Suppressor macrophage treated with lipopolysaccharide for 4 hours (primary cell): ENCODE measurements at regions not wholly inside any gene's neighbourhood (a gene's known extent, or its start where the extent isn't known, plus 50 kb on each side); places are given as distances from the start of the nearest gene placed in this dataset.
A peak's percentile ranks its signal among the peaks of the same experiment; 100 is the strongest.
"Not testable (repeated sequence)": the region's sequence is repeated elsewhere in the genome, so short reads cannot be mapped to it uniquely, and the experiment has no call there.

Source experiments
- DNase-seq: peaks from one replicate; pipeline ENCODE4 v3.0.0-alpha.2; 2020

DNA sequence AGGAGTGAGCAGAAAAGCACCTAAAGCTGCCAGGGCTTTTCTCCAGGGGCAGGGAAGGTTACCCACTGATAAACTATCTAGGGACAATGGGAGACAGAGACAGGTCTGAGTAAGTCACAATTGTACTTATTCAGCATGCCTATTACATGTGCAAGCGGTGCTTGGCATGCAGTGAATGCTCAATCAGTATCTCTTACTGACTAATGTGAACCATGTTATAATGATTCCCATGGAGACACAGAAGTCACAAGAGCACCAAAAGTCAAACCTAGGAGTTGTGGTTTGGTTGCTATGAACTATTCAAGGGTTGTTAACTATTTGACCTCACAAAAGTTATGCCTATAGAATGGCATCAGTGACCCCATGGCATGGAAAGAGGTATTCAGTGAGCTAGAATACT lies 50.0 kb upstream of the RASGRP1 start:
- no peak for DNase-seq

- no peak for DNase-seq
Observed at GRCh38 chr15:38617831-38618230, 53.2 kb upstream of the RASGRP1 start.

DNA sequence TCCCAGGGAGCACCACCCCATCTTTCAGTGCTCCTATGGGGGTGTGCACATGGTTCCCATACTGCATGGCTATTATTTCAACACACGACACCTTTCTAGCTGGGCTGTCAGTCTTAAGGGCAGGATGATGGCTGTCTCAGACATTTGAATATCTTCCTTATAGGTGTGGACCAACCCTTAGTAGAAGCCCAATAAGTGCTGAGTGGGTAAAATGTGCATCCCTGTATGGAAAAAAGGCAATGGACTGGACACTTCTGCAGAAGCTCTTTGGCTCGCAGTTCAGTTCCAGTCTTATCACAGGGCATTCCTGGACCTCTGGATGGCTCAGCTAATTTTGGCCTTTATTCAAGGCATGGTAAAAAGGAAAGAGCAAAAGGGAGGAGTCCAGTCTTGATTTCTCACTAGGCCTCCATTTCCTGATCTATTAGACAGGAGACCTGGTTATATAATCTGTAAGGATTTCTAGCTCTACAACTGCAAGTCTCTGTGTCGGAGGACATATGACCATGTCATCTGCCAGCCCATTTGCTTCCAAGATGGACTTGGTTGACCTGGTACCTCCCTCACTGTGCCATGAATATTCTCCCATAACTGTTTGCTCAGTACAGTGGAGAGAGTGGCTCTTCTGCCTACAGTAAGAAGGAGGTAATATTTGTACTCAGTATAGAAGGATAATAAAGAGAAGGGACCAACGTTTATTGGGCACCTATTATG lies 53.8 kb upstream of the RASGRP1 start:
- DNase-seq: no peak

DNA sequence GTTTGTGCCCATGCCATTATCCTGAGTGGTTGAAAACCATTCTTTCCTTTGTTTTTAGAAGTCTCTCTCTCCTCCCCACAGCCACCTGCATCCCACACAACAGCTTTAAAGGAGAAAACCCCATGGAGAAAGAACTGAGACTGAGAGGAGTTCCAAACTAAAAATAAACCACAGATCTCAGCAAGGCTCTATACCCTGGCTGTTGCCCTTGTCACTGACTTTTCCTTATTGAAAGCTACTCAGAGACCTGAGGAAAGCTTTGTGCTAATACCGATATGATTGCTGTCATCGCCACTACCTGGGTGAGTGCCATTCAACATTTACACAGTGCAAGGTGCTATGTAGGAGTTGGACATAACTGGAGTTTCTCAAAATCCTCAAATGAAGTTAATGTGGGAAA lies 55.5 kb upstream of the RASGRP1 start:
- no peak for DNase-seq

DNA sequence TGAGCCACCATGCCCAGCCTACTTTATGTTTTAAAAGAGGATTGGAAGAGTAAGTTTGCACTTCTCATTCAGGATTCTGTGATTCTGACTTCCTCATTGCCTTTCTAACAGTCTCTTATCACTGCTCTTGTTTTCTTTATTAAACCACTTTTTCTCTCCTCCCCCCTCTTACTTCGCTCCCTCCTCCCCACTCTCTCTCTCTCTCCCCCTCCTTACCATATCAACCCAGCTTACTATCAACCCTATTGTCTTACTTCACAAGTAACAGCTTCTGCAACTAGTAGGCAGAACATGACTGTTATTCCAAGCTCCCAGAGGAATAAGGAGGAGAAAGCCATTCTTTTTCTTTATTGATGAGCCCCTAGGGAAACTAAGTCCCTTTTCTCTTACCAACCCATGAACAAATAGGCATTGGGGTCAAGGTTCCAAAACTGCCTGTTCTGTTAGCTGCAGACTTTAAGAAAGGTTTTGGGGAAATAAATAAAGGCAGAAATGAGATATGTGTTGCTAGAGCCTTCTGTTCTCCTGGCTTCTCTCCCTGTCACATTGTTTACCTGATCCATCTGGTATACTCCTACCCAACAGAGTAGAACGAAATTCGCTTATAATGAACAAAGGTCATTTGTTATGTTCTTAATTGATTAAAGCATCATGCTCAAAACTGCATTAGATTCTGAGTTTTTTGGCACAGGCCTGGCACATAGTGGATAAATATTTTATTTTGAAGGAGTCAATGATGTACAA lies 56.4 kb upstream of the RASGRP1 start:
- no peak for DNase-seq

DNA sequence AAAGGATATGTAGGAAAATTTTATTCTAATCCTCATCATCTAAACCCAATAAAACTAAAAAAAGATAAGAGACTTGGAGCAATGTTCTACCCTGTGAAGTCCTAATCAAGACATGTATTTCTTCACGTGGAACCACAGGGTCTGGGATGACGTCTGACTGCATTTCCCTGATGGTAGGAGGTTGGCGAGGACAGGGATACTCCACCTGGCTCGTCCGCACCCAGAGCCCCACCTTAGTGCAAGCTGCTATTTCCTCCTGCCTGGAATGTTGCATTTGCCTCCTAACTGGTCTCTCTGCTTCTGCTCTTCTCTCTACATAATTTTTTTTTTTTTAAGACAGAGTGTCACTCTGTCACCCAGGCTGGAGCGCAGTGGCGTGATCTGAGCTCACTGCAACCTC lies 57.7 kb upstream of the RASGRP1 start:
- no peak for DNase-seq

DNA sequence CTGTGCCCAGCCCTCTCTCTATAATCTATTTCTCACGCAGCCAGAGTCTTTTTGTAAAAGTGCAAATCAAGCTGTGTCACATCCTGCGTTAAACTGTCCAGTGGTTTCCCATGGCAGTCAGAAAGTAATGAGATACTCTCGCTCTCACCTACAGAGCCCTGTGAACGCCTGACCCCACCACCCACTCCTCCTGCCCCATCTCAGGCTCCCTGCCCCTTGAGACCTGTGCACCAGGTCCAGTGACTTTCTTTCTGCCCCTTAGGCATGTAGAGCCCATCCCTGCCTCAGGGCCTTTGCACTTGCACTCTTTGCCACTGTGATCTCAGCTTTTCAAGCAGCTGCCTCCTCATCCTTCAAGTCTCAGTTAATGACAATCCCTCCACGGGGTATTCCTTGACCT lies 58.3 kb upstream of the RASGRP1 start:
- DNase-seq: no peak

DNA sequence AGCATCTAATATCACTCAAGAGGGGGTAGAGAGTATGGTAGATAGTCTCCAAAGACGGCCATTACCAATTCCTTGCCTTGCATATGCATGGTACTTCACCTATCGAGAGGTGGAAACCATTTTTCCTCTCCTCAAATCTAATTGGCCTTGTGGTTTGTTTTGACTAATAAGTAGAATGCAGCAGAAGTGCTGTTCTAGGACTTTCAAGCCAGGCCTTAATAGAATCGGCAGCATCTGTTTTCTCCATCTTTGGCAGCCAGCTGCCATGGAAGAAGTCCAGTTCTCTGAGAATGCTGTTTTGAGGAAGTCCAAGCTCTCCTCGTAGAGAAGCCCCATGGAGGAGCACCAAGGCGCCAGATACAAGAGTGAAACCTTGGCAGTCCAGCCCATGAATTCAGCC lies 59.1 kb upstream of the RASGRP1 start:
- DNase-seq: no peak

DNA sequence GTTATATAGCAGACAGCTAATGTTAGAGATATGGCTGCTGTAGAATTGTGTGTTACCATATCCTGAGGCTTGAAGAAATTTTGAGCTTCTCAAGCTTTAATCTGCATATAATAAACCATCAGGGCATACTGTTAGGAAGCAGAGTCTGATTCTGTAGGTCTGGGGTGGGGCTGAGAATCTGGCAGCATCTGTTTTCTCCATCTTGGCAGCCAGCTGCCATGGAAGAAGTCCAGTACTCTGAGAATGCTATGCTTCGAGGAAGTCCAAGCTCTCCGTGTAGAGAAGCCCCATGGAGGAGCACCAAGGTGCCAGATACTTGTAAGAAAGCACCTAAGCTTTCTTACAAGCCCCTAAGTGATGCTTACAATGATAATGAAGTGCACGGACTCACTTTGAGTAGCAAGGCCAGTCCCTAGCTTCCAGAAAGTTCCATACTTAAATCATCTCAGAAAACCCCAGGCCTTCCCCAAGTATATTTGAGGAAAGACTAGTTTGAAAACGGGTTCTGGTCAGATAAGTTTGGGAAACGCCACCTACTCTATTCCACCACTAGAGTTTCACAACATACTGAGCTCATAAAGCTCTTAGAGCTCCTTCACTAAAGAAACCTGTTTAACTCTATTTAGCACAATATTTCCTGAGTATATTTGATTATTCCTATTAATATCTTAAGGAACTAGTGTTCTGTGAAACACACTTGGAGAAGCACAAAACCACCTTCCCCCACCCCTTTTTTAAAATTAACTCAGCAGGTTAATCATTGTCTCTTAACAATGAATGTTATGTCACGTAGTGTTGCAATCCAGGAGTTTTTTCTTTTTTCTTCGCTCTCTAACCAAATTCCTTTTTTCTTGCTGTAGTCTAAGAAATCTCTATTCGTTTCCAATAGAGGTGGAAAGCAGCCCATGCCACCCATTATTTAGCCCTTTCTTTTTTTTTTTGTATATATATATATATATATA lies 59.9 kb upstream of the RASGRP1 start:
- DNase-seq: peak; percentile 82

GRCh38 chr15:38625886-38626285 lies 61.3 kb upstream of the RASGRP1 start:
- no peak for DNase-seq

- peak; percentile 65 for DNase-seq
Observed at GRCh38 chr15:38626443-38627050, 61.9 kb upstream of the RASGRP1 start.

- no peak for DNase-seq
Observed at GRCh38 chr15:38627689-38628277, 63.2 kb upstream of the RASGRP1 start.

DNA sequence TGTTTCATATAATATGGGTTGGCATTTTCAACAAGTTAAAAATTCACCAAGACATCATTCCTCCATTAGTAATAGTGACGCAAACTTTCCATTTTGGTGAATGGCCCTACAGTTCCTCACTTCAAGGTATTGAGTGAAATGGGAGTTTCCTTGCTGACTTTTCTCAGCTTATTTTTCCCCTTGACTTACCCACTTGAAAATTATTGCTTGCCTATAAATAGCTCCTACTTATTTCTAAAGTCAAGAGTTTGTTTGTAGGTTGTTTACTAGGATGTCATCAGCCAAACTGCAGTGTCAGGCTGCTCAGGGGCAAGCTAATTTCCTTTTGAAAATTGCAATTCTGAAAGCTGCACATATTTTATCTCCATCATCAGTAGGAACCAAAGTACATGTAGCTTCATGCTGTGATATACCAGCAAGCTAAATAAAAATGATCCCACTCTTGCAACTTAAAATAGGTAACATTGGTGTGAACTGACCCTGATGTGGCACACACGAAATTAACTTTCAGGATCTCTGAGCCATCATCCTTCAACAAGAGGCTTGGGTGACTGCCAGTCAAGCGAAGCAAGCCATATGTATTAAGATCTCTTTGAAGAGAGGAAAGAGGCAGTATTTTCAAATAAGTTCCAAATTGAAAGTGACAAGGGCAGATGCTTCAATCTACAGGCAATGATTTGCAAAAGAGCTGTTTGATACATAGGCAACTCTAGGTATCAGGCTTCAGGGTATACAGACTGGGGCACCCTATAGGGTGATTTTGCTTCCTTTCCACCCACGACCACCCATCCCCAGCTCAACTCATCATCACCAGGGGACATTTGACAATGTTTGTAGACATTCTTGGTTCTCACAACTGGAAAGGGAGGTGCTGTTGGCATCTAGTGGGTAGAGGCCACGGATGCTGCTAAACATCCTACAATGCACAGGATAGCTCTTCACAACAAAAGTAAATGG lies 66.8 kb upstream of the RASGRP1 start:
- DNase-seq: peak; percentile 66

DNA sequence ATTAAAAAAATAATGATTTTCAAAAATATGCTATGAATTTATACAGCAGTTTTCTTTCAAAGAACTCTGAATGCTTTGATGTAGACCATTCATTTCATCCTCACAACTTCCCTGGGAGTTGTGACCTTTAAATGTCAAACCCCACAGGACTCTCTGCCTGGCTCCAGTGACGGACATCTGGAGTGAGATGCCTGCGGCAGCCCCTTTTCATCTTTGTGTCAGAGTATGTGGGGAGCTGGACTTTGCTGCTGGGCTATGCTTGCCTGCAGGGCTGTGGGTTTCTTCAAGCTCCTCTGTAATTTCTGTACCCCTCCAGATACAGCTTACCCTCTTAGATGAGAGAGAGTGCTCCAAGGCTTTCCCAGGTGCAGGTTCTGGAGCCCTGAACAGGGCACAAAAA lies 70.6 kb upstream of the RASGRP1 start:
- DNase-seq: no peak

DNA sequence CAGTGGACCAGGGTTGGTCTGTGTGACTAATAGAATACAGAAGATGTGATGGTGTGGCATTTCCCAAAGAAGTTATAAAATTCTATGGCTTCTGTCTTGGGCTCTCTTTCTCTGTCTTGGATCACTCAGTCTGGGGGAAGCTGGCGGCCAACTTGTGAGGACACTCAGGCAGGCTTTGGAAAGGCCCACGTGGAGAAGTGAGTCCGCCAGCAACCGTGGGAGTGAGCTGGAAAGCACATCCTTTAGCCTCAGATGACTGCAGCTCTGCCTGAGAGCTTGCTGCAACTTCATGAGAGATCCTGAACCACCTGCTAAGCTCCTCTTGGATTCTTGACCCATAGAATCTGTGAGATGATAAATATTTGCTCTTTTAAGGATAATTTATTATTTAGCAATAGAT lies 72.0 kb upstream of the RASGRP1 start:
- DNase-seq: no peak

DNA sequence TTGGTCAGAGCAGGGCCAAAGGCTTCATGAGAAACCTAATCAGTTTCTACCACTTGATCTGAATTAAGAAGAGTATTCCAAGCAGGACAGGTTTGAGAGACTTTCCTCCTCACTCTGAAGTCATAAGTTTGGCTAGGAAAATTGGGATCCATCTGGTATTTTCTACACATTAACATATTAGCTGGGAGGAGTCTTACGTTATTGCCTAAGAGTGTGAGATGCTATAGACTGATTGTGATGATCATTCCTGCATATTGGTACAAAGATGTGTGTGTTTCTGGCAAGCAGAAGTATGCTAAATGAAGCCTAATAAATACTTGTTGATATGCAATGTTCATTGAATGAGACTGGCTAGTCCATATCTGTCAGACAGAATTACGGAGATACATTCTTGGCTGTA lies 73.5 kb upstream of the RASGRP1 start:
- DNase-seq: no peak

DNA sequence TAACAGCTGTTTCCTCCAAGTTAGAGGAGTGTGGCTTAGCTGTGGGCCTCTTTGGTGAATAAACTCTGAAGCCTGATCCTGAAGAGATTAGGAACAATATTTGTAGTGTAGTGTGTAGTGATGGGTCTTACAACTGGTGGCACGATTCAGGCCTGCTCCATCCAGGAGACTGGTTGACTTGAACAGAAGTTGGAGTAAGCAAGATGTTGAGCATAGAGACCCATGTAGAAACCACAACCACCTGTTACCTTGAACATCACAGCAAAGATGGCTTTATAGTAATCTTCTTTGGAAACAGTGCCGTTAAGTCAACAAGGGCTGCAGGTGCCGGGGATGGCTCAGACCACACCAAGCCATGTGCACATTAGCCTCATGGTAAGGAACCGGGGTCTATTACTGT lies 74.2 kb upstream of the RASGRP1 start:
- no peak for DNase-seq

DNA sequence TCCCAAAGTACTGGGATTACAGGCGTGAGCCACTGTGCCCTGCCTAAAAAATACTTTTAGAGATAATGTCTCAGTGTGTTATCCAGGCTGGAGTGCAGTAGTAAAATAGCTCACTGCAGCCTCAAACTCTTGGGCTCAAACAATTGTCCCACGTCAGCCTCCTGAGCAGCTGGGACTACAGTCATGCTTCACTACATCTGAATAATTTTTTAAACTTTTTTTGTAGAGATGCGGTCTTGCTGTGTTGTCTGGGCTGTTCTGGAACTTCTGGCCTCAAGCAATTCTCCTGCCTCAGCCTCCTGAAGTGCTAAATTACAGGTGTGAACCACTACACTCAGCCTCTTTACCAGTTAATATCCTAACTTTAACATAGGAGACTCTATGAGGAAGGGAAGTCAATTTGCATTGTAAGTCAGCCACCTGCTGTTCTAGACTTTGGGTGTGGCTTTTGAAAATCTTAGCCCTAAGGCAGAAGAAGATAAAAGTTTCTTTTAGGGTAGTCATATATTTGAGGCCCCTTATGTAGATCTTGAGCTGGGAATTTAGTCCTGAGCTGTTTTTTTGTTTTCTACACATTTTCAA lies 78.2 kb upstream of the RASGRP1 start:
- DNase-seq: no peak

- DNase-seq: not testable (repeated sequence)
Observed at GRCh38 chr15:38644353-38644752, 79.7 kb upstream of the RASGRP1 start.

DNA sequence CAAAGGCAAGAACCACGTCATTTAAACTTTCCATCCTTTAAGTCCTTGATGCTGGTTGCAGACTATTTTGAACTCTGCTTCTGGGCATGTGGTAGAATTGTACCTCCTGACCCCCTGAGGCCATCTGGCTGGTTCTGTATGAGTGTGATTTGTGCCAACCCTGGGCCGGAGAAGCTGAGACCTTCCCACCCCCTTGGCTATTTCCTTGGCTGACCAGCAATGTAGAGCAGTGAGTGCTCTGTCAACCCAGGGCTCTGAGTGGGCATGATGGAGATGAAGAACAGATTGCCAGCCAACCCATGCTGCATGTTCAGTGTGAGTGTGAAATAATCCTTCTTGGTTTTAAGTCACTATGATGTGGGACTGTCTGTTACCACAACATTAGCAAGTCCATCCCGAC lies 82.1 kb upstream of the RASGRP1 start:
- no peak for DNase-seq

DNA sequence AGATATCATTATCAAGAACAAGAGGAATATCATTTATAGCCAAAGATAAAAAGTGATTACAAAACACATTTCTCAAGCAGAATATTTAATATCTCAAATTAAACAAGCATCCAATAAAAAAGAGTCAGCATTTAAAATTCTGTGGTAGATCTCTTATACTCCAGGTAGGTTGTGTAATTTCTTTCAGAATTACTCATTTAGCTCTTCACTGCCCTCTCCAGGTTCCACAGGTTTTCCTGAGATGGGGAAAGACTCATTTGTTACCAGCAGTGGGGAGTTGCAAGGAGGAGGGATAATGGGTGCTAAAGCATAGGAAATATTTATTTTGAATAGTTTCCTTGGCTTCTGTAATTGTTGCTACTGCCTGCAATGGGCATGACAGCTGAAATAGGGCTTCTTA lies 83.1 kb upstream of the RASGRP1 start:
- DNase-seq: no peak
